DND-41 (cell line): ENCODE measurements at regions not wholly inside any gene's neighbourhood (a gene's known extent, or its start where the extent isn't known, plus 50 kb on each side); places are given as distances from the start of the nearest gene placed in this dataset.

Experiments used
- ATAC-seq: fragments of 200-7000 bp; cut with Tn5 transposase; 3 replicates; pipeline ENCODE4 v1.9.1; 2021; ENCODE audit warnings: low read depth; ENCODE audit not compliant: insufficient read depth
- DNase-seq: peaks from one replicate; pipeline ENCODE4 v3.0.0-alpha.2; 2020
- H2AFZ ChIP-seq: 2 replicates; pipeline ENCODE4 v1.6.0; 2012; ENCODE audit warnings: low read depth, low read length
- H3K27ac ChIP-seq: 2 replicates; pipeline ENCODE4 v1.5.1; 2012; ENCODE audit warnings: low read length, inconsistent platforms
- H3K27me3 ChIP-seq: fragments of 200-600 bp; sonication (generic); 2 replicates; pipeline ENCODE4 v1.6.0; 2012; ENCODE audit warnings: low read length, mild to moderate bottlenecking, inconsistent platforms; ENCODE audit not compliant: insufficient read depth, poor library complexity
- H3K36me3 ChIP-seq: 2 replicates; pipeline ENCODE4 v1.5.1; 2012; ENCODE audit warnings: low read length, inconsistent platforms; ENCODE audit not compliant: insufficient read depth
- H3K4me1 ChIP-seq: 2 replicates; pipeline ENCODE4 v1.5.1; 2012; ENCODE audit warnings: mild to moderate bottlenecking, low read length; ENCODE audit not compliant: insufficient read depth
- H3K4me2 ChIP-seq: 2 replicates; pipeline ENCODE4 v1.6.0; 2012; ENCODE audit warnings: mild to moderate bottlenecking, moderate library complexity, low read length, inconsistent platforms; ENCODE audit not compliant: insufficient read depth
- H3K4me3 ChIP-seq, 2 experiments: fragments of 200-600 bp in 1 of 2; shearing (Covaris generic) in 1 of 2; 2 replicates each; pipeline ENCODE4 v1.5.1; 2012 to 2016; ENCODE audit warnings: inconsistent platforms in 2 of 2, low read length in 2 of 2, mild to moderate bottlenecking in 2 of 2, low read depth in 1 of 2, moderate library complexity in 1 of 2
- H3K79me2 ChIP-seq: 2 replicates; pipeline ENCODE4 v1.6.0; 2012; ENCODE audit warnings: low read length, inconsistent platforms; ENCODE audit not compliant: insufficient read depth
- H3K9ac ChIP-seq: 2 replicates; pipeline ENCODE4 v1.6.0; 2012; ENCODE audit warnings: low read depth, mild to moderate bottlenecking, inconsistent platforms, low read length, moderate library complexity
- H3K9me3 ChIP-seq: 2 replicates; pipeline ENCODE4 v1.5.1; 2012; ENCODE audit warnings: low read length, moderate library complexity, mild to moderate bottlenecking, inconsistent platforms; ENCODE audit not compliant: insufficient read depth, severe bottlenecking
- H4K20me1 ChIP-seq: 2 replicates; pipeline ENCODE4 v1.6.0; 2012; ENCODE audit warnings: low read length; ENCODE audit not compliant: insufficient read depth
- CTCF ChIP-seq: IDR thresholded peaks from 2 replicates; pipeline ENCODE4 v1.5.1; 2012; ENCODE audit warnings: borderline replicate concordance, low read length, moderate library complexity, mild to moderate bottlenecking; ENCODE audit not compliant: poor library complexity, severe bottlenecking; ENCODE audit errors: extremely low read depth
- EZH2 ChIP-seq: IDR thresholded peaks from 3 replicates; pipeline ENCODE4 v1.6.1; 2012; ENCODE audit warnings: borderline replicate concordance, low read depth, mild to moderate bottlenecking, moderate library complexity, low read length, inconsistent platforms; ENCODE audit not compliant: severe bottlenecking

GRCh38 chr6:115358616-115359015 is 702.1 kb downstream of the FRK start:
- no peaks in the 10 kb centered on the region for H3K9me3 ChIP-seq
- H2AFZ ChIP-seq, result no peak overlapping the region
- no peaks in the 10 kb centered on the region for H3K79me2 ChIP-seq
- ATAC-seq, result no peak
- no peak for TF ChIP-seq EZH2
- no peak for TF ChIP-seq CTCF
- H3K9ac ChIP-seq, result no peak overlapping the region
- H3K4me2 ChIP-seq, result no peak overlapping the region
- H3K4me1 ChIP-seq, result no peaks in the 10 kb centered on the region
- no peak for DNase-seq
- H4K20me1 ChIP-seq, result no peaks in the 10 kb centered on the region
- H3K27me3 ChIP-seq, result no peaks in the 10 kb centered on the region
- no peak overlapping the region for H3K4me3 ChIP-seq
- H3K36me3 ChIP-seq, result no peaks in the 10 kb centered on the region
- H3K27ac ChIP-seq, result no peak overlapping the region

DNA sequence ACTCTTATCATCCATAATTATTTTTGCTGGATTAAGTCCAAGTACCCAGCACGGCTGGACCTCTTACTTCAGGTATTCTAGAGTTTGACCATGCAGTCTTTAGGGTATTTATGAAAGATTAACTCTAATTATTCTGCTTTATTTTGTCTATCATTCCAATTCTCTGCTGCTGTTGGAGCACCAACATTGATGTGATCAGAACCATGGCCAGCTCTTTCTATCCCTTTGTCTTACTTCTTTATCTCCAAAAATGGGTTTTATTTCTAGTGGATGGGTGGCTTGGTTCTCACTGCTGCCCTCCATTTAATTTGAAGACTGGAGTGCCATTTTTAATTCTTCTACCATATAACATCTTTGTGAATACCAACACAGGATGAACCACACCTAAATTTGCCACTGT is 704.3 kb downstream of the FRK start:
- Histone ChIP-seq H3K4me3 (no peak overlapping the region), H3K9ac (no peak overlapping the region), H3K9me3 (no peaks in the 10 kb centered on the region), H3K36me3 (no peaks in the 10 kb centered on the region), H3K27ac (no peak overlapping the region), H3K79me2 (no peaks in the 10 kb centered on the region), H3K4me2 (no peak overlapping the region), H3K4me1 (no peaks in the 10 kb centered on the region), H4K20me1 (no peaks in the 10 kb centered on the region), H2AFZ (no peak overlapping the region), H3K27me3 (no peaks in the 10 kb centered on the region)
- DNase-seq (no peak), ATAC-seq (no peak)
- no peak for TF ChIP-seq CTCF
- TF ChIP-seq EZH2, result no peak

- Histone ChIP-seq H3K4me3 (no peak overlapping the region), H2AFZ (no peak overlapping the region), H3K27ac (no peak overlapping the region), H3K4me1 (no peaks in the 10 kb centered on the region), H4K20me1 (no peaks in the 10 kb centered on the region), H3K9me3 (no peaks in the 10 kb centered on the region), H3K4me2 (no peak overlapping the region), H3K9ac (no peak overlapping the region), H3K27me3 (no peaks in the 10 kb centered on the region), H3K36me3 (no peaks in the 10 kb centered on the region), H3K79me2 (no peaks in the 10 kb centered on the region)
- DNase-seq (no peak), ATAC-seq (no peak)
- TF ChIP-seq CTCF (no peak), EZH2 (no peak)
These were observed 737.7 kb downstream of the FRK start for GRCh38 chr6:115323001-115323400.

DNA sequence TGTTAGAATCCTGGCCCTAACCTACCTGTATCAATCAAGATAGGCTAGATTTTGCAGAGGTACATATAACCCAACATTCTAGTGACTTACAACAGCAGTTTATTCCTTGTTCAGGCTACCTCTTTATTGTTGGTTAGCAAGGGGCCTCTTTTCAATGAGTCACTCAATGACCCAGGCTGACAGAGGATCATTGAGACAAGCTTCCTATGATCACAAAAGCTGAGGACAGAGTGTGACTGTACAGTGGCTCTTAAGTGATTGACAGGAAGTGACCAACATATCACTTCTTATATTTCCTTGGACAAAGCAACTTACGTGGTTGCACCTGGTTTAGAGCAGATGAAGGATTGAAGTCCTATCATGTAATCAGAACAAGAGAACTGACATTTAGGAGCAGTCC is 740.9 kb downstream of the FRK start:
- DNase-seq, result no peak
- H3K4me2 ChIP-seq, result no peak overlapping the region
- H3K36me3 ChIP-seq, result no peaks in the 10 kb centered on the region
- H3K27me3 ChIP-seq, result no peaks in the 10 kb centered on the region
- ATAC-seq, result no peak
- no peaks in the 10 kb centered on the region for H4K20me1 ChIP-seq
- TF ChIP-seq EZH2 (no peak), CTCF (no peak)
- no peak overlapping the region for H3K9ac ChIP-seq
- no peaks in the 10 kb centered on the region for H3K4me1 ChIP-seq
- no peaks in the 10 kb centered on the region for H3K79me2 ChIP-seq
- no peaks in the 10 kb centered on the region for H3K9me3 ChIP-seq
- H3K27ac ChIP-seq, result no peak overlapping the region
- H3K4me3 ChIP-seq, result no peak overlapping the region
- H2AFZ ChIP-seq, result no peak overlapping the region
